ENCODE measurements at regions not wholly inside any gene's neighbourhood (a gene's known extent, or its start where the extent isn't known, plus 50 kb on each side); places are given as distances from the start of the nearest gene placed in this dataset.

DNA sequence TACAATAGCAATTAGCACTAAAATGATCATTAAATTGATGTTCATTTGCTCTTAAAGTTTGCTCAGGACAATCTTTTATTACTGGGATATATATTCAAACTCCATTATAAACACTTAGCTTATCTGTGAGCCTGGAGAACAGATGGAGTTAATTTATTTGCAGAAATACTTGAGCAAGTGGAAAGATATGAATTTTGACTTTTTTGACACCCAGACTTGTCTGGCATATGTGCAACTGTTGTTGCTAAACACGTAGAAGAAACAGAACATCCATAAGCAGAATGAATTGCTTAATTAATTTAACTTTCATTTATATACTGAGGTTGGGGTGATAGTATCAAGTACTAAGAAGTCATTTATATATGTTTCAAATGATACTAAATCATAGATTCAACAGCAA is 820.7 kb upstream of the TYRP1 start:
- no peak for DNase-seq (ENCODE audit: low read depth)
- H3K4me3 ChIP-seq (ENCODE audit: low read depth, low read length), result no peak overlapping the region
- TF ChIP-seq, protein P1, sequence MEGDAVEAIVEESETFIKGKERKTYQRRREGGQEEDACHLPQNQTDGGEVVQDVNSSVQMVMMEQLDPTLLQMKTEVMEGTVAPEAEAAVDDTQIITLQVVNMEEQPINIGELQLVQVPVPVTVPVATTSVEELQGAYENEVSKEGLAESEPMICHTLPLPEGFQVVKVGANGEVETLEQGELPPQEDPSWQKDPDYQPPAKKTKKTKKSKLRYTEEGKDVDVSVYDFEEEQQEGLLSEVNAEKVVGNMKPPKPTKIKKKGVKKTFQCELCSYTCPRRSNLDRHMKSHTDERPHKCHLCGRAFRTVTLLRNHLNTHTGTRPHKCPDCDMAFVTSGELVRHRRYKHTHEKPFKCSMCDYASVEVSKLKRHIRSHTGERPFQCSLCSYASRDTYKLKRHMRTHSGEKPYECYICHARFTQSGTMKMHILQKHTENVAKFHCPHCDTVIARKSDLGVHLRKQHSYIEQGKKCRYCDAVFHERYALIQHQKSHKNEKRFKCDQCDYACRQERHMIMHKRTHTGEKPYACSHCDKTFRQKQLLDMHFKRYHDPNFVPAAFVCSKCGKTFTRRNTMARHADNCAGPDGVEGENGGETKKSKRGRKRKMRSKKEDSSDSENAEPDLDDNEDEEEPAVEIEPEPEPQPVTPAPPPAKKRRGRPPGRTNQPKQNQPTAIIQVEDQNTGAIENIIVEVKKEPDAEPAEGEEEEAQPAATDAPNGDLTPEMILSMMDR (IDR thresholded peaks at IDR 0.05; ENCODE audit: insufficient read depth, low read depth, low read length), result no peak
- CTCF ChIA-PET, result no interaction called here
- H3K27me3 ChIP-seq (ENCODE audit: control insufficient read depth, insufficient read depth, low read length), result no peaks in the 10 kb centered on the region
- POLR2A ChIA-PET, result no interaction called here
- no peaks in the 10 kb centered on the region for H3K36me3 ChIP-seq (ENCODE audit: control insufficient read depth, insufficient read depth, low read length)

DNA sequence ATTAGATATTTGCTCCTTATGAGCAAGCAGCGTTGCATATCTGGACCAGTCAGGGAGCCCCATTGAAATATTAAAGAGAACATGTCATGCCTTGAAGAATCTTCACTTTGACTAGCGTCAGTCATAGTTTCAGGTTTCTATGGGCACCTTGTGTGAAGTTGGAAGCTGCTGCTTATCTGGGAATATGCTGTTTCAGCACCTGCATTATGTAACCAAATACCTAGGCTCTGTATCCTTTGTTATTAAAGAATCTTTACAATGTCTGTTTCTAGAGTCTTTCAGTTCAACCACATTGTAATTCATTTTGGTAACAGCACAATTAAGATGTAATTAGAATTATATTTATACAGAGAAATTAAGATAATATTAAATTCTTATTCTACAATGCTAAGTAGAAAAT is 818.8 kb upstream of the TYRP1 start:
- POLR2A ChIA-PET, result no interaction called here
- Histone ChIP-seq H3K4me3 (ENCODE audit: low read depth, low read length) (no peak overlapping the region), H3K36me3 (ENCODE audit: control insufficient read depth, insufficient read depth, low read length) (no peaks in the 10 kb centered on the region), H3K27me3 (ENCODE audit: control insufficient read depth, insufficient read depth, low read length) (no peaks in the 10 kb centered on the region)
- TF ChIP-seq, protein P1 (IDR thresholded peaks at IDR 0.05; ENCODE audit: insufficient read depth, low read depth, low read length), result no peak
- DNase-seq (ENCODE audit: low read depth), result no peak
- CTCF ChIA-PET, result no interaction called here

DNA sequence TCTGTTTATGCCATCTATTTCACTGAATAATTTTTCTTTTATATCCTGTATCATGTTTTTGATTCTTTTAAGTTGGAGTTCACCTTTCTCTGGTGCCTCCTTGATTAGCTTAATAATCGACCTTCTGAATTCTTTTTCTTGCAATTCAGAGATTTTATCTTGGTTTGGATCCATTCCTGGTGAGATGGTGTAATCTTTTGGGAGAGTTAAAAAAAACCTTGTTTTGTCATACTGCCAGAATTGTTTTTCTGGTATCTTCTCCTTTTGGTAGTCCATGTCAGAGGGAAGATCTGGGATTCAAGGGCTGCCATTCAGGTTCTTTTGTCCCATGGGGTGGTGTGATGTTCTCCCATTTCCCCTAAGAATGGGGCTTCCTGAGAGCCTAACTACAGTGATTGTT is 800.8 kb upstream of the TYRP1 start:
- H3K36me3 ChIP-seq (ENCODE audit: control insufficient read depth, insufficient read depth, low read length), result no peaks in the 10 kb centered on the region
- TF ChIP-seq, protein P1 (IDR thresholded peaks at IDR 0.05; ENCODE audit: insufficient read depth, low read depth, low read length), result no peak
- no peaks in the 10 kb centered on the region for H3K27me3 ChIP-seq (ENCODE audit: control insufficient read depth, insufficient read depth, low read length)
- no peak for DNase-seq (ENCODE audit: low read depth)
- H3K4me3 ChIP-seq (ENCODE audit: low read depth, low read length), result no peak overlapping the region
- ChIA-PET CTCF (no interaction called here), POLR2A (no interaction called here)

DNA sequence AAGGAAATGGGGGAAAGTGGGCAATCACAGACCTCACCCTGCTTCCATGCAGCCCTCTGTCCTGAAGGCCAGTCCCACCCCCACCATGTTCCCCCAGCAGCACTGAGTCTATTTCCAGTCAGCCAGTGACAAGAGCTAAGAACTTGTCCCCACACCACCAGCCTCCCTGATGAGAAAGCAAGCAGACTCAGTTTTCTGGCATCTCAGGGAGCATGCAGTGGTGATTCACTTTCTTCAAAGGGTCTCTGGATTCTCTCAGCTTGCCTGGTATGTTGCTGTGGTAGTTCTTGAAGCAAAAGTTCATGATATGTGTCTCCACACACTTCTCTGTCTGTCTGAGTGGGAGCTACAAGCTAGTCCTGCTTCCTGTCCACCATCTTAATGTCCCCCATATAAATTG is 799.9 kb upstream of the TYRP1 start:
- ChIA-PET CTCF (no interaction called here), POLR2A (no interaction called here)
- DNase-seq (ENCODE audit: low read depth), result no peak
- Histone ChIP-seq H3K4me3 (ENCODE audit: low read depth, low read length) (no peak overlapping the region), H3K36me3 (ENCODE audit: control insufficient read depth, insufficient read depth, low read length) (no peaks in the 10 kb centered on the region), H3K27me3 (ENCODE audit: control insufficient read depth, insufficient read depth, low read length) (no peaks in the 10 kb centered on the region)
- TF ChIP-seq, protein P1 (IDR thresholded peaks at IDR 0.05; ENCODE audit: insufficient read depth, low read depth, low read length), result no peak

DNA sequence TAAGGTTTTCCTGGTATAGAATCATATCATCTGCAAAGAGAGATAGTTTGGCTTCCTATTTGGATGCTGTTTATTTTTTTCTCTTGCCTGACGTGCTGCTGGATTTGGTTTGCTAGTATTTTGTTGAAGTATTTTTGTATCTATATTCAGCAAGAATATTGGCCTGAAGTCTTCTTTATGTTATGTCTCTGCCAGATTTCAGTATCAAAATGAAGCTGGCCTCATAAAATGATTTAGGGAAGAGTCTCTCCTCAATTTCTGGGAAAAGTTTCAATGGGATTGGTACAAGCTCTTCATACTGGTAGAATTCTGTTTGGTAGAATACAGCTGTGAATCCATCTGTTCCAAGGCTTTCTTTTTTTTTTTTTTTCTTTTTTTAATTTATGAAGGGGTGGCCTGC is 799.0 kb upstream of the TYRP1 start:
- Histone ChIP-seq H3K36me3 (ENCODE audit: control insufficient read depth, insufficient read depth, low read length) (no peaks in the 10 kb centered on the region), H3K27me3 (ENCODE audit: control insufficient read depth, insufficient read depth, low read length) (no peaks in the 10 kb centered on the region), H3K4me3 (ENCODE audit: low read depth, low read length) (no peak overlapping the region)
- DNase-seq (ENCODE audit: low read depth), result no peak
- ChIA-PET POLR2A (no interaction called here), CTCF (no interaction called here)
- TF ChIP-seq, protein P1 (IDR thresholded peaks at IDR 0.05; ENCODE audit: insufficient read depth, low read depth, low read length), result no peak
